SW 1271 (cell line): ENCODE measurements at regions not wholly inside any gene's neighbourhood (a gene's known extent, or its start where the extent isn't known, plus 50 kb on each side); places are given as distances from the start of the nearest gene placed in this dataset.
"Not testable (repeated sequence)": the region's sequence is repeated elsewhere in the genome, so short reads cannot be mapped to it uniquely, and the experiment has no call there.

Experiments used
- DNase-seq, 2 experiments: peaks; one replicate each; lab custom pipeline; 2025; lab: John Stamatoyannopoulos, UW

DNA sequence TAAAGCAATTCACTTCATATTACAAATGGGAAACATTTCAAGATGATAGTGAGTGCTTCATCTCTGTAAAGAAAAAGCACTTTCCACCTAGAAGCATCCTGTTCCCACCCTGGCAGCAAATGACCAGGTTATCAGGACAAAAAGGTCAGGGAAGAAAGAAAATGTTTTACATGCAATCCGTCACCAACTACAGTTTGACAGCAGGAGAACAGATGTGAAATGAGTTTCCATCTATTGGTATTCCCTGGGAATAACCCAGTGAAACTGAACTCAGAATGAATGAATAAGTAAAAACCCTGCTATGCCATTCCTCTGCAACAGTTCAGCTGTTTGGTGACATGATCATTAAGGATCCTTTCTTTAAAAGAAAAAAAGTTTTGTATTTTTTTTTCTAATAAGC is 67.6 kb downstream of the HTR1A start:
- no peak for DNase-seq

GRCh38 chr5:63878788-63879187 is 83.5 kb downstream of the HTR1A start:
- no peak for DNase-seq

- no peak for DNase-seq
Observed at GRCh38 chr5:63877961-63878360, 84.3 kb downstream of the HTR1A start.

DNA sequence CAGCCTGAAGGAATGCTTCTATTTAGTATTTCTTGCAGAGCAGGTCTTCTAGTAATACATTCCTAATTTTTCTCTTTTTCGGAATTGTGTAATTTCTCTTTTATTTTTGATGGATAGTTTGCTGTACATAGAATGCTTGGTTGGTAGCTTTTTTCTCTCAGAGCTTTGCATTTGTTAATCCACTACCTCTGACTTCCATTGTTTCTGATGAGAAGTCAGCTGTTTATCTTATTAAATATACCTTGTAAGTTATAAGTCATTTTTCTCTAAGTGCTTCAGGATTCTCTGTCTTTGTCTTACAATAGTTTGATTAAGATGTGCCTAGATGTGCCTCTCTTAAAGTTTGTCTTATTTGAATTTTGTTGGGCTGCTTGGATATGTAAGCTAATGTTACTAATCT is 101.9 kb downstream of the HTR1A start:
- DNase-seq, result peak in 1 of 2 experiments; percentile 3

GRCh38 chr5:63854076-63854475 is 108.2 kb downstream of the HTR1A start:
- DNase-seq, result no peak

DNA sequence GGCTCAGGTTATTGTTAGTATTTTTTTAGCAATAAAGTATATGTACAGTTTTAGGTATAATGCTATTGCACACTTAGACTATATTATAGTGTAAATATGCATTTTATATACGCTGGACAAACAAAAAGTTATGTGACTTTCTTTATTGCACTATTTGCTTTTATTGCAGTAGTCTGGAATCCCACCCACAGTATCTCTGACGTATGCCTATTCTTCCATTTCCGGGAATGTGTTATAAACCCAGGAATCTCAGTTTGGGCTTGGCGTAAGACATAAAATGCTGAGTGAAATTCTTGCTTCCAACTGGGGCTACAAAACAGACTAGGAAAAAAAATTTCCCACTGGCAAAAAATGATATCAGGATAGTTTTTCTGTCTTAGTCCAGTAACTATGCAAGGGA is 119.1 kb downstream of the HTR1A start:
- no peak for DNase-seq

GRCh38 chr5:63837437-63837836 is 124.8 kb downstream of the HTR1A start:
- no peak for DNase-seq

DNA sequence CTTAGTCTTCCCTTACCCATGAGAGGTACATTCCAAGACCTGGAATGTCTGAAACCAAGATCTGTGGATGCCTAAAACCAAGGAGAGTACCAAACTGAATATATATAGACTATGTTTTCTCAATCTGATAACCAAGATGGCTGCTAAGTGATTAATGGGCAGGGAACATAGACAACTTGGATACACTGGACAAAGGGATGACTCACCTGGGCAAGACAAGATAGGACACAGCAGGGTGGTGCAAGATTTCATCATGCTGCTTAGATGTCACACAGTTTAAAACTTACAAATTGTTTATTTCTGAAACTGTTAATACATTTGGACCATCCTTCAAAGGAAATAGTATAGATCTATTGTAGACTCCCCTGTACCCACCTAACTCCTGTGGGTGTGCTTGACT is 130.9 kb downstream of the HTR1A start:
- DNase-seq, result no peak

DNA sequence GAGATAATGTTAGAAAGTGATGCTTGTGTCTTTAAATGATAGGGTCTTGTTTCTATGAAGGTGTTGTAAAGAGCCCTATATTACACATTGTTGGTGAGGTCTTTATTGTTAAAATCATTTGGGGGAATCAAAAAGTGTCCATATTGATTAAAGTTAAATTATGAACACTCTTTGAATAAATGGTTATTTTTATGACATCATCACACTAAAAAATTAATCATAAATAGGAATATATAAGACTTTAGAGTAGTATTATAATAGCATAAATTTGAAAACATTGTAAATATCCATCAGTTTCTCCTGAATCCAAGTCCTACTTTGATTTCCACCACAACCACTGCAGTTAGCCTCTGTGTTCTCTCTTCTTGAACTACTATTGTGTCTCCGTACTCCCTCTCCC is 136.3 kb downstream of the HTR1A start:
- DNase-seq, result no peak

DNA sequence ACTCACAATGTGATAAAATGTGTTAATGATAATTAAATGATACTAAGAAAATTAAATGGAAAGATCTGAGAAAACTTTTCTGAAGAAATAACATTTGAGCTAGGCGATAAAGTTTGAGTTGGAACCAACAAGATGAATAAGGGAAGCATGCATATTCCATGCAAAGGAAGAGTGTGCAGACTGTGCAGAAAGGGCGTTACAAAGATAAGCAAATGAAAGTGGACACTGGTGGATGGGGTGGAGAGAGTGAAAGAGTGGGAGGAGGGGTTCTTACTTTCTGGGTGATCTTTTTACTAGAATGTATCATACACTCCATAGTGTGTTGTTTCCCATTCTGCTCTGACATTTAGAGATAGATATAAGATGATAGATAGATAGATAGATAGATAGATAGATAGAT is 138.7 kb downstream of the HTR1A start:
- DNase-seq, result no peak

- DNase-seq, result peak in 1 of 2 experiments; percentile 2
Observed at GRCh38 chr5:63822614-63823013, 139.6 kb downstream of the HTR1A start.

- DNase-seq, result no peak
Observed at GRCh38 chr5:63820577-63820976, 141.7 kb downstream of the HTR1A start.

DNA sequence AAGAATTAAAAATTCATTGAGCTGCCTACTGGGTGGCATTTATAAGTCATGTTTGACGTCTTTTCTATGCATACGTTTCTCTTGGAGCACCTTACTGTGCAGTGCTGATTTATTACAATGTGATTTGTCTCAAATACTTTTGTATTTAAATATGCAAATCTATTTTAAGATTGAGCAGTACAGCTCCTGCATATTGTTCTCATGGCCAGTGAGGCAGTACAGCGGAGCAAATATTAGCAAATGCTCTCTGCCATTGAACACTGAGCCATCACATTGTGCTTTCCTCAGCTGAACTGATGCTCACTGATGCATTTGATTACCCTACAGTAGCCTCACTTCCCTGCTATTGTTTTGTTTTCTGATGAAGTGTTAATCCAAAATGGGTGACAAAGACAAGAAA is 149.6 kb downstream of the HTR1A start:
- DNase-seq, result no peak

GRCh38 chr5:63811961-63812360 is 150.3 kb downstream of the HTR1A start:
- DNase-seq, result no peak

DNA sequence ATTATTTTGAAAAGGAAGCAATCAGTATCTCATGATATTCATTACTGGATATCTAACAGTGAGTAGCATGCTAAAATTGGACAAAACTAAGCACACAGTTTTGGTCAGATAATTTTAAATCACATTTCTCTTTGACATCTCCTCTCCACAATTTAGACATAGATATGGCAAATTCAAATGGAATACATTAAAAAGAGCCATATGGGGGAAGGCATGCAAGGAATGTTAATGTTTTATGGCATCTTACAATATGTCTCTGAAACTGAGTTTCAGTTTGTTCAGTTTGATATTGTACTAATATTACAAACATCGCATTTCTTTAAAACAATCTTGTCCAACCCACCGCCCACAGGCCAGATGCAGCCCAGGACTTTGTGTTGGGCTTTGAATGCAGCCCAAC is 151.0 kb downstream of the HTR1A start:
- DNase-seq, result no peak

- DNase-seq, result no peak
Observed at GRCh38 chr5:63805151-63805550, 157.1 kb downstream of the HTR1A start.

- no peak for DNase-seq
Observed at GRCh38 chr5:63803165-63803564, 159.1 kb downstream of the HTR1A start.

GRCh38 chr5:63794979-63795378 is 167.3 kb downstream of the HTR1A start:
- DNase-seq, result no peak

GRCh38 chr5:63794296-63794695 is 167.9 kb downstream of the HTR1A start:
- no peak for DNase-seq

DNA sequence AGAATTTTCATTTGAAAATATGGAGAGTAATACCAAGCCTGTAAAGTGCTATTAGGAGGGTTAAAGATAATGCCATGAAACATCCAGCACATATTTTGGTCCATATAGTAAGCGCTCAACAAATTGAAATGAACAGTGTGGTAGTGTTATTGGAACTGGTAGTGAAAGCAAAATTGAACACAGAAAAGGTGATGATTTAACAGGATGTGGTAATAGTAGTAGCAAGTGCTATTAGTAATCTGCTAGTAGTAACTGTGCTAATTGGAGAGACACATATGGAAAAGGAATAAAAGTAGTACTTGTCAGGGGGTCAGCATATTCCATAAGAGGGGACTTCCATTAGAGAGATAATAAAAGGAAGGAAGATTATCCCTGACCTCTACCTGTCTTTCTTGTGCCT is 187.3 kb downstream of the HTR1A start:
- DNase-seq, result no peak

DNA sequence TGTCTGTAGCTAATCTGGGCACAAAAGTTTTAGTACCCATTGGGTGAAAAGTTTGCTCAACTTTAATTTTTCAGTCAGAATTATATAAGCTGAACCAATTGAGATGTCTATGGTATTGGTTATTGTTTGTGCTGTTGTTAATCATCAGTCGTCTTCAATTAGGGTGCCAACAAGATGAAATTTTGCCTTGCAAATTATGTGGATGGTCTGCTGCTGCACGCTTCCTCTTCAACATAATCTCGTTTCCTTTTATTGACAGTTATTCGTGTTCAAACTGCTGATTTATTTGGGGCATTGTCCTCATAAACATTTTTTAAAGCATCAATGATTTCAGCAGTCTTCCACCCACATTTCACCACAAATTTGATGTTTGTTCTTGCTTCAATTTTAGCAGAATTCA is 194.0 kb downstream of the HTR1A start:
- DNase-seq, result no peak

DNA sequence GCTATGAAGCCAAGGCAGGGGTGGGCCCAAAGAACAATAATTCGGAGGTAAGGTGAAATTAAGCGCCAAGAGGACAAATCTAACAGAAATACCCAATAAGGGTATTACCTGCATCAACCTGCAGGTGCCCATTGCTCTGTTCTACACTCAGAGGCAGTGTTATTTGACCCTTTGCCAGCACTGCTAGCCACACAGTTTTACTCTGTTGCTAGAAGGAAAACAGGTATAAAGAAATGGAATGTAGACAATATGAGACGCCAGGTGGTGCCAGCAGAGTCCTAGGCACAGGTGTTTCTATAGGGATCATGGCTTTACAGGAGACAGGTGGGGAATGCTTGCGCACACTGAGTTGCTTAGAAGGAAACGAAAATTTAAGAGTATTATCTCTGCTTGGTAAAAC is 201.3 kb downstream of the HTR1A start:
- no peak for DNase-seq

GRCh38 chr5:63743096-63743798 is 219.0 kb downstream of the HTR1A start:
- peak in 1 of 2 experiments; percentile 11 for DNase-seq

DNA sequence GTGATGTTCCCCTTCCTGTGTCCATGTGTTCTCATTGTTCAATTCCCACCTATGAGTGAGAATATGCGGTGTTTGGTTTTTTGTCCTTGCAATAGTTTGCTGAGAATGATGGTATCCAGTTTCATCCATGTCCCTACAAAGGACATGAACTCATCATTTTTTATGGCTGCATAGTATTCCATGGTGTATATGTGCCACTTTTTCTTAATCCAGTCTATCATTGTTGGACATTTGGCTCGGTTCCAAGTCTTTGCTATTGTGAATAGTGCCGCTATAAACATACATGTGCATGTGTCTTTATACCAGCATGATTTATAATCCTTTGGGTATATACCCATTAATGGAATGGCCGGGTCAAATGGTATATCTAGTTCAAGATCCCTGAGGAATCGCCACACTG is 229.4 kb downstream of the HTR1A start:
- DNase-seq, result not testable (repeated sequence)
